Ovary (tissue), 7 donors: ENCODE measurements at regions not wholly inside any gene's neighbourhood (a gene's known extent, or its start where the extent isn't known, plus 50 kb on each side); places are given as distances from the start of the nearest gene placed in this dataset.

Experiments
- DNase-seq, 5 donors: peaks; one replicate each; pipeline ENCODE4 v3.0.0-alpha.2; 2019 to 2020
- H3K27ac ChIP-seq, 2 donors: fragments of 200-600 bp; one replicate each; pipeline versions ENCODE4 v1.5.1 to v1.8.0; 2019 to 2022
- H3K27me3 ChIP-seq: fragments of 200-600 bp; one replicate; pipeline ENCODE4 v1.8.0; 2022
- H3K36me3 ChIP-seq: fragments of 200-600 bp; sonication (generic); one replicate; pipeline ENCODE4 v1.5.1; 2019
- H3K4me1 ChIP-seq: one replicate; pipeline ENCODE4 v1.8.1; 2013; ENCODE audit warnings: mild to moderate bottlenecking, moderate library complexity; ENCODE audit not compliant: insufficient read depth
- H3K4me3 ChIP-seq: fragments of 200-600 bp; sonication (generic); one replicate; pipeline ENCODE4 v1.5.1; 2017
- H3K9me3 ChIP-seq, 2 donors: fragments of 200-600 bp in 1 of 2; sonication (generic) in 1 of 2; one replicate each; pipeline versions ENCODE4 v1.5.1 to v1.8.1; 2013 to 2019; ENCODE audit warnings: mild to moderate bottlenecking in 1 of 2, moderate library complexity in 1 of 2
- CTCF ChIP-seq, 3 donors: fragments of 450-650 bp in 2 of 3; fragments of 200-600 bp in 1 of 3; IDR thresholded peaks; one replicate each; pipeline versions ENCODE4 v1.5.1 to v1.8.0; 2016 to 2022; ENCODE audit warnings: antibody characterized with exemption in 3 of 3, mild to moderate bottlenecking in 1 of 3
- EP300 ChIP-seq: sonication (generic); formaldehyde crosslinking; IDR thresholded peaks from one replicate; pipeline ENCODE4 v1.6.1; 2017; ENCODE audit warnings: antibody characterized with exemption
- POLR2A ChIP-seq: fragments of 450-650 bp; IDR thresholded peaks from one replicate; pipeline ENCODE4 v1.6.1; 2017; ENCODE audit warnings: antibody characterized with exemption, mild to moderate bottlenecking, moderate library complexity
- WGBS, 3 donors: extraction: QIAGEN DNeasy Blood & Tissue Kit in 1 of 3; methylation state at CpG; one replicate each; pipeline versions ENCODE4 v1.1.5 to v1.1.7; 2013 to 2017; 5-methylcytosine and 5-hydroxymethylcytosine counted together
- intact Hi-C, 4 donors: fragments of 100-400 bp; cut with DNase I; formaldehyde crosslinking; loops; one replicate each; pipeline versions ENCODE4 v1.11.0 to v1.15.1; 2022 to 2023
- donor health status: DM: no; HTN: no; CAD: no; lungs with moderate emphysema.
- donor health status: DM: no; HTN: no; CAD: no.
- donor health status: Bipolar disorder and iron deficiency.
- donor health status: DM: no; HTN: no; CAD: no.
- donor health status: DM: yes; HTN: yes; CAD: no.

DNA sequence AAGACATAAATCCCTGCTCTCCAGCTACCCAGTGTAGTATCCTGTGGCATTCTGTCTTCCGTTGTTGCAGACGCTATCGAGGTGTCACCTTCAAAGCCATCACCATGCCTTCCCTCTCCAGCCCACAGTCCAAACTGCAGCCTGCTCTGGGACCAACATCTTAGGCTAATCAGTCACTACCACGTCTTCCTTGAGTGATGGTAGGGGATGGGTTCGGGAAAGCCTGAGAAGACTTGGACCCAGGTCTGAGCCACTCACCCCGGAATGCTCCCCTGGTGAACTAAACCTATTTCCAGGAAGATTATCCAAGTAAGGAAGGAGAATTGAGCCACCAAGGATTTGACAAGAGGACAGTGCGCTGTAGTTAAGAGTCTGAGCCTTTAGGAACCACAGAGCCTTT, 52.9 kb upstream of the IRX1 start:
- H3K4me1 ChIP-seq, result no peaks in the 10 kb centered on the region
- DNase-seq, result no peak
- WGBS, 3 donors, result 67 to 81% (median 77%) methylated on average over 7 of the region's 7 CpGs
- H3K36me3 ChIP-seq, result no peaks in the 10 kb centered on the region
- intact Hi-C loops, result no loop called here
- H3K27me3 ChIP-seq, result no peaks in the 10 kb centered on the region
- H3K9me3 ChIP-seq, result no peaks in the 10 kb centered on the region
- TF ChIP-seq POLR2A (no peak), CTCF (IDR thresholded peaks at IDR 0.05) (no peak), EP300 (no peak)
- no peak overlapping the region for H3K4me3 ChIP-seq
- no peak overlapping the region for H3K27ac ChIP-seq

DNA sequence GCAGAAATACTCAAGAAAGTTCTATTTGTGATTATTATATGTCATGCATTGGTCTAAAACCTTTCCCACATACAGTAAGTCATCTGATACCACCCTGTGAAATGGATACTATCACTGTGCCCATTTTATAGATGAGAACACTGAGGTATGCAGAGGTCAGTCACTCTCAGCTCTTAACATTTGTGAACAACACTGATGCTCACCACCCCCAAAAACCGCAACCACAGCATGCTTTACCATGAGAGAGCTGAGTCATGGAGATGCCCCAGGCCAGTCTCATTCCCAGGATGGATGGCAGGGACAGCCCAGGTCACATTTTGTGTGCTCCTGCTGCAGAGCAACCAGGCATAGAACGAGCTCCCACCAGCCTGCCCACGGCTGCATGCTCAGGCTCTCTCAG, 53.5 kb upstream of the IRX1 start:
- WGBS, 3 donors, result 50 to 72% (median 55%) methylated on average over 3 of the region's 3 CpGs
- Histone ChIP-seq H3K27ac (no peak overlapping the region), H3K27me3 (no peaks in the 10 kb centered on the region), H3K4me1 (no peaks in the 10 kb centered on the region), H3K9me3 (no peaks in the 10 kb centered on the region), H3K4me3 (no peak overlapping the region), H3K36me3 (no peaks in the 10 kb centered on the region)
- no peak for DNase-seq
- intact Hi-C loops, result no loop called here
- TF ChIP-seq CTCF (IDR thresholded peaks at IDR 0.05) (no peak), POLR2A (no peak), EP300 (no peak)

GRCh38 chr5:3538886-3539285, 56.7 kb upstream of the IRX1 start:
- Histone ChIP-seq H3K9me3 (no peaks in the 10 kb centered on the region), H3K36me3 (no peaks in the 10 kb centered on the region), H3K4me3 (no peak overlapping the region), H3K27me3 (no peaks in the 10 kb centered on the region), H3K27ac (no peak overlapping the region), H3K4me1 (no peaks in the 10 kb centered on the region)
- WGBS, 3 donors, result 70 to 80% (median 78%) methylated on average over 4 to 8 of the region's 8 CpGs
- DNase-seq, result no peak
- TF ChIP-seq POLR2A (no peak), EP300 (no peak), CTCF (IDR thresholded peaks at IDR 0.05) (no peak)
- intact Hi-C loops, result no loop called here

- WGBS, 3 donors, result 86 to 95% (median 89%) methylated on average over 8 of the region's 8 CpGs
- H3K4me1 ChIP-seq, result no peaks in the 10 kb centered on the region
- intact Hi-C loops, result no loop called here
- no peak overlapping the region for H3K4me3 ChIP-seq
- no peak for TF ChIP-seq CTCF (IDR thresholded peaks at IDR 0.05)
- no peak for TF ChIP-seq POLR2A
- no peak for TF ChIP-seq EP300
- DNase-seq, result no peak
- H3K36me3 ChIP-seq, result no peaks in the 10 kb centered on the region
- no peaks in the 10 kb centered on the region for H3K27me3 ChIP-seq
- H3K9me3 ChIP-seq, result no peaks in the 10 kb centered on the region
- no peak overlapping the region for H3K27ac ChIP-seq
Measured at GRCh38 chr5:3537942-3538341, 57.7 kb upstream of the IRX1 start.
